ENCODE measurements at regions not wholly inside any gene's neighbourhood (a gene's known extent, or its start where the extent isn't known, plus 50 kb on each side); places are given as distances from the start of the nearest gene placed in this dataset.
A peak's percentile ranks its signal among the peaks of the same experiment; 100 is the strongest.

- DNase-seq (ENCODE audit: low spot score in 2 of 2) (no peak), ATAC-seq (ENCODE audit: low read depth) (no peak)
- H3K4me1 Mint-ChIP-seq = peaks cover 6% of the 10 kb centered on the region
- no peaks in the 10 kb centered on the region for H3K9me3 Mint-ChIP-seq
- H3K36me3 Mint-ChIP-seq = no peaks in the 10 kb centered on the region
- H3K27me3 Mint-ChIP-seq = peaks cover 4% of the 10 kb centered on the region
- H3K4me3 Mint-ChIP-seq = no peak overlapping the region
- H3K27ac Mint-ChIP-seq = no peak overlapping the region
These were observed 126.0 kb upstream of the DPH6 start for GRCh38 chr15:35671981-35672380.

- Mint-ChIP-seq H3K27me3 (peaks cover 4% of the 10 kb centered on the region), H3K9me3 (no peaks in the 10 kb centered on the region), H3K4me3 (peak overlapping the region; percentile 66), H3K27ac (peak overlapping the region; percentile 13), H3K4me1 (peaks cover 6% of the 10 kb centered on the region), H3K36me3 (no peaks in the 10 kb centered on the region)
- DNase-seq (ENCODE audit: low spot score in 2 of 2) (no peak), ATAC-seq (ENCODE audit: low read depth) (no peak)
These were observed 127.2 kb upstream of the DPH6 start for GRCh38 chr15:35673093-35673684.

GRCh38 chr15:35674873-35675781, 129.2 kb upstream of the DPH6 start:
- ATAC-seq (ENCODE audit: low read depth) = no peak
- no peaks in the 10 kb centered on the region for H3K27me3 Mint-ChIP-seq
- peaks cover 6% of the 10 kb centered on the region for H3K4me1 Mint-ChIP-seq
- no peak overlapping the region for H3K27ac Mint-ChIP-seq
- no peak overlapping the region for H3K4me3 Mint-ChIP-seq
- no peak for DNase-seq (ENCODE audit: low spot score in 2 of 2)
- no peaks in the 10 kb centered on the region for H3K9me3 Mint-ChIP-seq
- H3K36me3 Mint-ChIP-seq = no peaks in the 10 kb centered on the region

- Mint-ChIP-seq H3K27me3 (no peaks in the 10 kb centered on the region), H3K4me1 (no peaks in the 10 kb centered on the region), H3K36me3 (no peaks in the 10 kb centered on the region)
These were observed 132.8 kb upstream of the DPH6 start for GRCh38 chr15:35678774-35679173.

GRCh38 chr15:35679186-35679585, 133.2 kb upstream of the DPH6 start:
- Mint-ChIP-seq H3K4me1 (no peaks in the 10 kb centered on the region), H3K4me3 (no peak overlapping the region)
- ATAC-seq (ENCODE audit: low read depth) = no peak

More at GRCh38 chr15:35678774-35679173, 132.8 kb upstream of the DPH6 start:
- no peak overlapping the region for H3K27ac Mint-ChIP-seq
- H3K9me3 Mint-ChIP-seq = no peaks in the 10 kb centered on the region
- DNase-seq (ENCODE audit: low spot score in 2 of 2) (no peak), ATAC-seq (ENCODE audit: low read depth) (no peak)
- no peak overlapping the region for H3K4me3 Mint-ChIP-seq

GRCh38 chr15:35680951-35681350, 135.0 kb upstream of the DPH6 start:
- Mint-ChIP-seq H3K9me3 (no peaks in the 10 kb centered on the region), H3K27me3 (peaks cover 1% of the 10 kb centered on the region), H3K4me1 (no peaks in the 10 kb centered on the region), H3K27ac (no peak overlapping the region), H3K36me3 (no peaks in the 10 kb centered on the region), H3K4me3 (no peak overlapping the region)
- ATAC-seq (ENCODE audit: low read depth) (no peak), DNase-seq (ENCODE audit: low spot score in 2 of 2) (no peak)

More at GRCh38 chr15:35679186-35679585, 133.2 kb upstream of the DPH6 start:
- Mint-ChIP-seq H3K36me3 (no peaks in the 10 kb centered on the region), H3K27ac (no peak overlapping the region), H3K27me3 (no peaks in the 10 kb centered on the region), H3K9me3 (no peaks in the 10 kb centered on the region)
- no peak for DNase-seq (ENCODE audit: low spot score in 2 of 2)

GRCh38 chr15:35686347-35686746, 140.4 kb upstream of the DPH6 start:
- ATAC-seq (ENCODE audit: low read depth) (no peak), DNase-seq (ENCODE audit: low spot score in 2 of 2) (no peak)
- no peaks in the 10 kb centered on the region for H3K9me3 Mint-ChIP-seq
- no peaks in the 10 kb centered on the region for H3K36me3 Mint-ChIP-seq
- H3K27ac Mint-ChIP-seq = no peak overlapping the region
- H3K4me1 Mint-ChIP-seq = no peaks in the 10 kb centered on the region
- peaks cover 5% of the 10 kb centered on the region for H3K27me3 Mint-ChIP-seq
- no peak overlapping the region for H3K4me3 Mint-ChIP-seq

- Mint-ChIP-seq H3K9me3 (no peaks in the 10 kb centered on the region), H3K36me3 (no peaks in the 10 kb centered on the region), H3K27ac (no peak overlapping the region), H3K27me3 (peaks cover 5% of the 10 kb centered on the region), H3K4me1 (no peaks in the 10 kb centered on the region), H3K4me3 (no peak overlapping the region)
- ATAC-seq (ENCODE audit: low read depth) (no peak), DNase-seq (ENCODE audit: low spot score in 2 of 2) (no peak)
These were observed 143.3 kb upstream of the DPH6 start for GRCh38 chr15:35689266-35689665.

- DNase-seq (ENCODE audit: low spot score in 2 of 2) = no peak
- peaks cover 5% of the 10 kb centered on the region for H3K27me3 Mint-ChIP-seq
- H3K36me3 Mint-ChIP-seq = no peaks in the 10 kb centered on the region
- H3K9me3 Mint-ChIP-seq = no peaks in the 10 kb centered on the region
- no peak overlapping the region for H3K4me3 Mint-ChIP-seq
- ATAC-seq (ENCODE audit: low read depth) = no peak
- H3K4me1 Mint-ChIP-seq = no peaks in the 10 kb centered on the region
- no peak overlapping the region for H3K27ac Mint-ChIP-seq
These were observed 144.1 kb upstream of the DPH6 start for GRCh38 chr15:35690089-35690488.

- Mint-ChIP-seq H3K9me3 (no peaks in the 10 kb centered on the region), H3K4me3 (no peak overlapping the region), H3K27ac (no peak overlapping the region), H3K36me3 (no peaks in the 10 kb centered on the region), H3K27me3 (peaks cover 6% of the 10 kb centered on the region), H3K4me1 (no peaks in the 10 kb centered on the region)
- ATAC-seq (ENCODE audit: low read depth) = no peak
- DNase-seq (ENCODE audit: low spot score in 2 of 2) = no peak
These were observed 144.7 kb upstream of the DPH6 start for GRCh38 chr15:35690698-35691116.

GRCh38 chr15:35691173-35691761, 145.3 kb upstream of the DPH6 start:
- Mint-ChIP-seq H3K9me3 (no peaks in the 10 kb centered on the region), H3K27me3 (peaks cover 8% of the 10 kb centered on the region), H3K36me3 (no peaks in the 10 kb centered on the region), H3K4me3 (no peak overlapping the region), H3K4me1 (no peaks in the 10 kb centered on the region), H3K27ac (no peak overlapping the region)
- no peak for ATAC-seq (ENCODE audit: low read depth)
- no peak for DNase-seq (ENCODE audit: low spot score in 2 of 2)

GRCh38 chr15:35691891-35692867, 146.2 kb upstream of the DPH6 start:
- DNase-seq (ENCODE audit: low spot score in 2 of 2) (no peak), ATAC-seq (ENCODE audit: low read depth) (no peak)
- no peaks in the 10 kb centered on the region for H3K36me3 Mint-ChIP-seq
- H3K27ac Mint-ChIP-seq = no peak overlapping the region
- no peaks in the 10 kb centered on the region for H3K9me3 Mint-ChIP-seq
- no peaks in the 10 kb centered on the region for H3K4me1 Mint-ChIP-seq
- H3K27me3 Mint-ChIP-seq = peaks cover 8% of the 10 kb centered on the region
- H3K4me3 Mint-ChIP-seq = no peak overlapping the region

GRCh38 chr15:35693286-35693685, 147.3 kb upstream of the DPH6 start:
- Mint-ChIP-seq H3K4me3 (no peak overlapping the region), H3K27ac (no peak overlapping the region), H3K9me3 (no peaks in the 10 kb centered on the region), H3K27me3 (peaks cover 8% of the 10 kb centered on the region), H3K4me1 (no peaks in the 10 kb centered on the region), H3K36me3 (no peaks in the 10 kb centered on the region)
- DNase-seq (ENCODE audit: low spot score in 2 of 2) = no peak
- no peak for ATAC-seq (ENCODE audit: low read depth)
